Activated naive CD4-positive, alpha-beta T cell treated with anti-CD3 and anti-CD28 coated beads, Interleukin-2, amount 10 ng/mL, durations not matched to agents 7 days and 5 days (primary cell): ENCODE measurements at regions not wholly inside any gene's neighbourhood (a gene's known extent, or its start where the extent isn't known, plus 50 kb on each side); places are given as distances from the start of the nearest gene placed in this dataset.

ENCODE experiments used
- CTCF ChIA-PET: fragments of 350-600 bp; sonication (Branson Sonifier 250); formaldehyde crosslinking; loops from one replicate; lab custom pipeline; 2021; ENCODE audit warnings: antibody characterized with exemption; lab: Charles Lee
- DNase-seq: peaks from one replicate; pipeline ENCODE4 v3.0.0-alpha.2; 2020
- H3K27ac Mint-ChIP-seq: one replicate; pipeline ENCODE4 v1.8.0; 2021; ENCODE audit warnings: mild to moderate bottlenecking, moderate library complexity, mixed read lengths
- H3K27me3 Mint-ChIP-seq: one replicate; pipeline ENCODE4 v1.8.0; 2021; ENCODE audit warnings: mild to moderate bottlenecking, mixed read lengths
- H3K36me3 Mint-ChIP-seq: one replicate; pipeline ENCODE4 v1.8.0; 2021; ENCODE audit warnings: mixed read lengths
- H3K4me1 Mint-ChIP-seq: one replicate; pipeline ENCODE4 v1.8.0; 2021; ENCODE audit warnings: mixed read lengths
- H3K4me3 Mint-ChIP-seq: one replicate; pipeline ENCODE4 v1.8.0; 2021; ENCODE audit warnings: mild to moderate bottlenecking, moderate library complexity, mixed read lengths
- H3K9me3 Mint-ChIP-seq: one replicate; pipeline ENCODE4 v1.8.0; 2021; ENCODE audit warnings: mixed read lengths

DNA sequence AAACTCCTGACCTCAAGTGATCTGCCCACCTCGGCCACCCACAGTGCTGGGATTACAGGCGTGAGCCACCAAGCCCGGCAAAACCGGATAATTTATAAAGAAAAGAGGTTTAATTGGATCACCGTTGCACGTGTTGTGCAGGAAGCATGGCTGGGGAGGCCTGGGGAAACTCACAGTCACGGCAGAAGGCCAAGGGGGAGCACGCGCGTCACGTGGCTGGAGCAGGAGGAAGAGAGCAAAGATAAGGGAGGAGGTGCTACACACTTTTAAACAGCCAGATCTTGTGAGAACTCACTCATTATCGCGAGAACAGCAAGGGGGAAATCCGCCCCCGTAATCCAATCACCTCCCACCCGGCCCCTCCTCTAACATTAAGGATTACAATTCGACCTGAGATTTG, 177.9 kb upstream of the TENM3 start:
- peak overlapping the region; percentile 37 for H3K27ac Mint-ChIP-seq
- no peak overlapping the region for H3K4me3 Mint-ChIP-seq
- no peaks in the 10 kb centered on the region for H3K36me3 Mint-ChIP-seq
- CTCF ChIA-PET = no interaction called here
- H3K9me3 Mint-ChIP-seq = peaks cover 5% of the 10 kb centered on the region
- no peak for DNase-seq
- H3K27me3 Mint-ChIP-seq = no peaks in the 10 kb centered on the region
- no peaks in the 10 kb centered on the region for H3K4me1 Mint-ChIP-seq

DNA sequence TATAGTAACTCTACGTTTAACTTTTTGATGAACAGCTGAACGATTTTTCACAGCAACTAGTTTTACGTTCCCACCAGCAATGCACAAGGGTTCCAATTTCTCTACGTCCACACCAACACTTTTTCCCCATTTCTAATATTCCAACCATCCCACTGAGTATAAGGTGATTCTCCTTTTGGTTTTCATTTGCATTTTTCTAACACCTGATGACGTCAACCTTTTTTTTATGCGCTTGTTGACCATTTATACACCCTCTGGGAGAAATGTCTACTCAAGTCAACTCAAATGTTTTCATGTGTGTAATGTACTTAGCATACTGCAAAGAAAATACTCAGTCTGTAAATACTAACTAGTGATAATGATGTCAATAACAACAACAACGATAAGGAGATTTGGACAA, 177.2 kb upstream of the TENM3 start:
- Mint-ChIP-seq H3K9me3 (peaks cover 5% of the 10 kb centered on the region), H3K4me1 (no peaks in the 10 kb centered on the region), H3K27ac (no peak overlapping the region), H3K36me3 (no peaks in the 10 kb centered on the region), H3K27me3 (no peaks in the 10 kb centered on the region), H3K4me3 (no peak overlapping the region)
- CTCF ChIA-PET = no interaction called here
- DNase-seq = no peak

DNA sequence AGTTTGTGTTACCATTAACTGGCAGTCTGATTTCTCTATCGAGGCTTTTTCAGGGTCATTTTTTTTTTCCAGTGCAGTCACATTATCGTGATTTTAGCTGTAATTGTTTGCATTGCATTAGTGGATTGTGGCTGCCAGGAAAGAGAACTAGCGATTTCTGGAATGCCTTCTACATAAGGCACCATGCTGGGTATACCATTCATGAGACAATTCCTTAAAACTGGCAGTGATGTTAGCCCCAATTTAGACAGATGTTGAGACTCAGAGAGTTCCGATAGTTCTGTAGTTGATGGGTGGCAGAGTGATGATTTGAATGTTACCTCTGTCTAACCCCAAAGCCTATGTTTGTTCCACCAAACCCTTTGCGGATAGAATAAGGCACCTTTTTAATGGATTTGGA, 175.4 kb upstream of the TENM3 start:
- Mint-ChIP-seq H3K9me3 (peaks cover 5% of the 10 kb centered on the region), H3K4me1 (no peaks in the 10 kb centered on the region), H3K27ac (no peak overlapping the region), H3K27me3 (no peaks in the 10 kb centered on the region), H3K36me3 (no peaks in the 10 kb centered on the region), H3K4me3 (no peak overlapping the region)
- DNase-seq = no peak
- CTCF ChIA-PET = no interaction called here

DNA sequence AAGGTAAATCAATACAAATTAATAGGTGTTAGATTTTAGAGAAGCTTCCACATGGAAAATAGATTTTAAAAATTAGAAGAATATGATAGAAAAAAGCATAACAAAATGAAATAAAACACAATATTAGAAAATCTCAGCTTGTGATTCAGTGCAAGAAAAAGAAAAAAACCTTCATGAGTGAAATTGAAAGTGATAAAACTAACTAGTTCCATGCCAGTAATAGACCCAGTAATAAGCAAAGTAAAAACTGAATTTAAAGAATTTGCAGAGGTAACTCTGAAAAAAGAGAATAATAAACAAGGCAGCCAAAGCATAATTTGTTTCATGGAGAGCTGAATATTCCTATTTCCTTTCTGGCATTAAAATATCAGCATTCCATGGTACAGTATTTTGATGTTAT, 174.3 kb upstream of the TENM3 start:
- H3K36me3 Mint-ChIP-seq = no peaks in the 10 kb centered on the region
- H3K27me3 Mint-ChIP-seq = no peaks in the 10 kb centered on the region
- CTCF ChIA-PET = no interaction called here
- no peak for DNase-seq
- H3K4me3 Mint-ChIP-seq = no peak overlapping the region
- no peaks in the 10 kb centered on the region for H3K4me1 Mint-ChIP-seq
- peaks cover 5% of the 10 kb centered on the region for H3K9me3 Mint-ChIP-seq
- no peak overlapping the region for H3K27ac Mint-ChIP-seq

DNA sequence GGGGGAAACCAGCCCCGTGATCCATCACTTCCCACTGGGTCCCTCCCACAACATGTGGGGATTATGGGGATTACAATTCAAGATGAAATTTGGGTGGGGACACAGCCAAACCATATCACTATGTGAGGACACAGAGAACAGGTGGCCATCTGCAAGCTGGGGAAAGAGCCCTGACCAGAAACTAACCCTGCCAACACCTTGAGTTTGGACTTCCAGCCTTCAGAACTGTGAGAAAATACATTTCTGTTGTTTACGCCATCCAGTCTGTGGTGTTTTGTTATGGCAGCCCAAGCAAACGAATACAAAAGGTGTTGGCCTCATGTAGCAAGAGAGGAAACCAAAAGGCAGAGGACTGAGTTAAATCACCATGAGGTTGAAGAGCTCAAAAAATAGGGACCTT, 169.9 kb upstream of the TENM3 start:
- CTCF ChIA-PET = no interaction called here
- H3K4me1 Mint-ChIP-seq = no peaks in the 10 kb centered on the region
- no peak overlapping the region for H3K4me3 Mint-ChIP-seq
- H3K36me3 Mint-ChIP-seq = no peaks in the 10 kb centered on the region
- H3K27me3 Mint-ChIP-seq = no peaks in the 10 kb centered on the region
- no peak for DNase-seq
- no peak overlapping the region for H3K27ac Mint-ChIP-seq
- H3K9me3 Mint-ChIP-seq = peaks cover 14% of the 10 kb centered on the region

DNA sequence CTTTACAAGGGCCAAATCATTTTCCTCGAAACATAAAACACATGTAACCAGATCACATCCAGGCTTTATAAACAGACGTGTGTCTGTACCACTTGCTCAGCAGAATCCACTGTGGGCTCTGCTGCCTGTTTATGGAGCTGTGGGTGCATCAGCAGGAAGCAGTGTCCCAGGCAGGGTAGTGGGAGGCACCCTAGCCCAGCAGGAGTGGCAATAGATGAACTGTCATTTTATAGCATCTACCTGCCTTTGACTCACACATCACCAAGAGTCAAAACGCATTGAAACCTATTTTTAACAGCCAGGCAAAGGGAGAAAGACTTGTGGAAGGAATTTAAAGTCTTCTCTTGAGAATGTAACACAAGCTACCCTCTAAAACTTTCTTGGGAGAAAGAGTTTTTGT, 169.1 kb upstream of the TENM3 start:
- no peak overlapping the region for H3K4me3 Mint-ChIP-seq
- no peak overlapping the region for H3K27ac Mint-ChIP-seq
- CTCF ChIA-PET = no interaction called here
- no peaks in the 10 kb centered on the region for H3K27me3 Mint-ChIP-seq
- DNase-seq = no peak
- H3K36me3 Mint-ChIP-seq = no peaks in the 10 kb centered on the region
- H3K4me1 Mint-ChIP-seq = no peaks in the 10 kb centered on the region
- H3K9me3 Mint-ChIP-seq = peaks cover 14% of the 10 kb centered on the region

DNA sequence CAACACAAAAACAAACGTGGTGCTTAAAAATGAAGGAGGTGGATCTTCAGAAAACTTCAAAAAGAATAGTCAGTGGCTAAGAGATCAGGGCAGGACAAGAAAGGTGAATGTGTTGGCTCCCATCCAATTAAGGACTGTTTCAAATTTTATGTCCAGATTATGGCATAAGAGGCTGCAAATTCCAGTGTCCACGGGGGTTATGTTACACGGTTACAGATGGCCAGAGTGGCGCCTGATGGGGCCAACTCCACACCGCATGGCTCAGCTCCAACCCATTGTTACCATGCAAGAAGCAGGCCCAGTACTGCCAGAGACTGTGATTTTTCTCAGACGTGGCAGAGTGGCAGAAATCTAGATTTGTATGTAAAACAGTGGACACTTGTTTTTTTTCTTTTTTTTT, 168.4 kb upstream of the TENM3 start:
- Mint-ChIP-seq H3K27me3 (no peaks in the 10 kb centered on the region), H3K9me3 (peaks cover 14% of the 10 kb centered on the region), H3K4me1 (no peaks in the 10 kb centered on the region), H3K36me3 (no peaks in the 10 kb centered on the region), H3K4me3 (no peak overlapping the region), H3K27ac (no peak overlapping the region)
- DNase-seq = no peak
- CTCF ChIA-PET = no interaction called here

DNA sequence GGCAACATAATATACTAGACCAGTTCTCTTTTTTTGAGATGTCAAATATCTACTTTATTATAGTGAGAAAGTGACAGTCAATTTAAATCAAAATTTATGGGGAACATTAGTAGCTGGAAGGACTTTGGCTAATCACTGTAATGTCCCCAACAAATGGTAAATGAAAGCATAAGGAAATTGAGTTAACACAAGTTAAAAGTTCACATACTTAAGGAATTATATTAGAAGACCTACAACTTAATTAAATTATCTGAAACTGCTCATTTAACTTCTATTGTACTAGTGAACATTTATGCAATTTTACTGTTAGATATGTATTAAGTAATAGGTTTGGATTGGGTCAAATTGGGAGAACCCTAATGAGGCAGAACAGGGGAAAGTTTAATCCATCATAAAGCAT, 160.3 kb upstream of the TENM3 start:
- no peak overlapping the region for H3K4me3 Mint-ChIP-seq
- no peaks in the 10 kb centered on the region for H3K4me1 Mint-ChIP-seq

DNA sequence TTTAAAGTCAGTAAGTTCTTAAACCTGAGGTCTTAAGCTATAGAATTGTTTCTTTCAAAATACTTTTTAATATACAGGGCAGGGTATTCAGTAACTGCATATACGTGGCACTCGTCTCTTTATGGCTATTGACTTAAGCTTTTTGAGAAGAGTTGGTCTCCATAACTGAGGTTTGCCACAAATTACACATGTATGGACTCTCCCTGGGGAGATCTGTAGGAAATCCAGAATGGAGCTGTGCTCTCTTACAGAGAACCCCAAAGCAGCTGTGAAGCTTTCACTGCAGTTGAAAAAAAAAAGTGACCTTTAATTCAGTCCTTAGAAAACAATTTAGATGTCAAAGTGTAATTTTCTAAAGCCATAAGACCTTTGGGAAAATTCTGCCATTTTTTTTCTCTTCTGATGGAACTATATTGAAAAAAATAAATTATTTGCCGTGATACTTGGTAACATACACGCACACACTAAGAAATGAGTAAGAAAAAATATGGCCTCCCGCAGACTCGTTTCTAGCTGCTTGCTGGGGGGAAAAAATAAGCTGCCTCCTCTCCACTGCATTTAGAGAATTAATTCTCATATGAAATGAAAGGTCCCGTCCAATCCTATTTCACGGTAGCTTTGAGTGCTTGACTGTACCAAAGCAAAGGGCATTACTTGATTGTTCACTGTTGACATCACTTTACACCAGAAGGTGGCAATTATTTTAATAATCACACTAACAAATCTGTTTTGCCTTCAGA, 159.4 kb upstream of the TENM3 start:
- CTCF ChIA-PET = no interaction called here
- H3K27ac Mint-ChIP-seq = no peak overlapping the region
- H3K4me1 Mint-ChIP-seq = no peaks in the 10 kb centered on the region
- no peaks in the 10 kb centered on the region for H3K36me3 Mint-ChIP-seq
- DNase-seq = no peak
- no peak overlapping the region for H3K4me3 Mint-ChIP-seq
- no peaks in the 10 kb centered on the region for H3K27me3 Mint-ChIP-seq
- H3K9me3 Mint-ChIP-seq = no peaks in the 10 kb centered on the region

More for the DNA sequence above, 160.3 kb upstream of the TENM3 start:
- Mint-ChIP-seq H3K36me3 (no peaks in the 10 kb centered on the region), H3K9me3 (no peaks in the 10 kb centered on the region), H3K27me3 (no peaks in the 10 kb centered on the region), H3K27ac (no peak overlapping the region)
- CTCF ChIA-PET = no interaction called here
- DNase-seq = no peak

DNA sequence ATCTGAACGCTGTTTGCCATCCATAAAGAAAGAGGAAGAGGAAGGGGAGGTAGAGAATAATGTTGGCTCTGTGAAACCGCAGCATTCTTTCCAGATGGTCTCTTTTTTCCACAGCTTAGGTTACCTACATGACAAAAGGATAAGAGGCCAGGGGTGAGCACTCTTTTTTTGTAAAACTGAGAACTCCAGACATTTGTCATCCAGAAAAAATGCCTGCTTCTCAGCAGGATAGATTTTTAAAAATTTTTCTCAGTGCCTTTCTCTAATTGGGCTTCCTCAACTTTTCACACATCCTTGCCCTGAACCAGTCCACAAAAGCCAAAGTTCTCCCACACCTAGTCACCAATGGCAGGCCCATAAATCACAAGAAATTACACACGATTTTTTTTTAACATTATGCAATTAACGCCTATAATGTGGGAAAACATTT, 158.1 kb upstream of the TENM3 start:
- no peak for DNase-seq
- Mint-ChIP-seq H3K4me1 (no peaks in the 10 kb centered on the region), H3K27me3 (no peaks in the 10 kb centered on the region), H3K9me3 (no peaks in the 10 kb centered on the region), H3K36me3 (no peaks in the 10 kb centered on the region), H3K4me3 (no peak overlapping the region), H3K27ac (no peak overlapping the region)
- CTCF ChIA-PET = no interaction called here

DNA sequence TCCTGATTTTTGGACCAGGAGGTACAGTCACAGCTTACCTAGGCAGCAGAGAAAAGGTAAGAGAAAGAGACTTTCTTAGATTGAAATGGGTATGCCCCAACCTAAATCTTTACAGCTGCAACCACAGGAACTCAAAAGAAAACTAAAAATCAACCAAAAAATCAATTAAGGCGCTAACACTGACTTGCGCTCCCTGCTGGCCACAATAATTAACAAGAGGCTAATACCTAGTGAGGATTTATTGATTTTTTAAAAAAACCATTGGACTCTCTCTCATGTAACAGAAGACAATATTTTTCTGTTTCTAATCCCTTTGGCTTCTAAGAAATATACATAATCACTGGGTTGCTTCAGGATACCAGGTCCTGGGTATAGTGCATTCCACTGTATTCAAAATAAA, 153.9 kb upstream of the TENM3 start:
- CTCF ChIA-PET = no interaction called here
- H3K4me1 Mint-ChIP-seq = no peaks in the 10 kb centered on the region

DNA sequence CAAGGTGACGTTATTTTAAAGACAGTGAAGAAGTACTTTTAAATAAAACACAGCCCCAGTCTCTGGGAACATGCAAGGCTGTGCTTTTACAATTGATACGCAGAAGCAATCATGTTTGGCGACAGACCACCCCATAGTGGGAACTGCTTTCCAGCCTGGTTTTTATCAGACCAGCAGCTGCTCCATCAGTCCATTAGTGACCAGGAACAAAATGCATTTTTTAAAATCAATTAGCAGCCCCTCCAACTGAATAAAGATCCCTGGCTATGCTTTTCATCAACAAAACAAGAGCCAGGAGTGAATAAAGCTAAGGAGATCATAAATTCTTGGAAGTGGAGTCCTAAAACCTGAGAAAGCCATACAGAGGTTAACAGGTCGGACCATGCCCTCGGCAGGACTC, 153.0 kb upstream of the TENM3 start:
- H3K9me3 Mint-ChIP-seq = no peaks in the 10 kb centered on the region
- DNase-seq = no peak
- no peaks in the 10 kb centered on the region for H3K36me3 Mint-ChIP-seq
- H3K27ac Mint-ChIP-seq = no peak overlapping the region
- no peak overlapping the region for H3K4me3 Mint-ChIP-seq
- no peaks in the 10 kb centered on the region for H3K4me1 Mint-ChIP-seq
- no peaks in the 10 kb centered on the region for H3K27me3 Mint-ChIP-seq
- CTCF ChIA-PET = no interaction called here

More for the DNA sequence above, 153.9 kb upstream of the TENM3 start:
- Mint-ChIP-seq H3K27me3 (no peaks in the 10 kb centered on the region), H3K9me3 (no peaks in the 10 kb centered on the region), H3K27ac (no peak overlapping the region), H3K36me3 (no peaks in the 10 kb centered on the region), H3K4me3 (no peak overlapping the region)
- DNase-seq = no peak

DNA sequence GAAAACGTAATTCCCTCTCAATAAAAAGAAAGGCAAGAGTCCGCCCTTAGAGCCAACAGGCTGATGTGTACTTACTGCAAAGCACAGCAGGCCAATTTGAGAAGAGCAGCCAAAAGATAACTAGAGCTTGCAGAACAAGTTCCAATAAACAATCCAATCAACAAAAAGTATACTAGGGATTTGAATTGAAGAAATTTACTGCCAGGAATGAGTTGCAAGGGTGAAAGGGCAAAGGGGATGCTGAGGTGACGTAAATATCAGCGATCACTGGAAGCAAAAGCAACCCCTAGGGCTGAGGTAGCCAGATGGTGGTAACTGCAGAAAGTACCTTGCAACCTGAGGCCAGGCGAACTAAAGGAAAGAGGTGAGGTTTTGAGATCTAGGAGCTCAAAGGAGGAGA, 152.1 kb upstream of the TENM3 start:
- Mint-ChIP-seq H3K27ac (no peak overlapping the region), H3K36me3 (no peaks in the 10 kb centered on the region), H3K9me3 (no peaks in the 10 kb centered on the region), H3K4me3 (no peak overlapping the region), H3K27me3 (no peaks in the 10 kb centered on the region), H3K4me1 (no peaks in the 10 kb centered on the region)
- CTCF ChIA-PET = no interaction called here
- DNase-seq = no peak

DNA sequence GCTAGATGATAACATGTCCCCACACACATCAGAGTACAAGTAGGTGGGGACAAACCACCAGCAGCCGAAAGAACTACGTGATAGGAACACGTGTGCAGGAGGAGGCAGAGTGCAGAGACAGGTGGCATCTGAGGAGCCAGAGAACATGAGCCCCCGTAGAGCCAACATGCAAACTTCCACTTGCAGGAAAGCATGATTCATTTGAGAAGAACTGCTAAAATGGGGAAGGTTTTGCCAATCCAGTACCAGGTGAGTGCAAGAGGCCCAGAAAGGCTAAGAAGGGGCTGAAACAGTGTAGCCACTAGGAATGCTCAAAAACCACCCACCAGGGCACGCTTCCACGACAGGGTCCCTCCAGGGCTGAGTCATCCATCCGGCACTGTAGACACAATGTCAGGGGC, 149.8 kb upstream of the TENM3 start:
- DNase-seq = no peak
- no peak overlapping the region for H3K27ac Mint-ChIP-seq
- no peaks in the 10 kb centered on the region for H3K4me1 Mint-ChIP-seq
- no peaks in the 10 kb centered on the region for H3K36me3 Mint-ChIP-seq
- CTCF ChIA-PET = no interaction called here
- H3K9me3 Mint-ChIP-seq = no peaks in the 10 kb centered on the region
- no peak overlapping the region for H3K4me3 Mint-ChIP-seq
- H3K27me3 Mint-ChIP-seq = no peaks in the 10 kb centered on the region

DNA sequence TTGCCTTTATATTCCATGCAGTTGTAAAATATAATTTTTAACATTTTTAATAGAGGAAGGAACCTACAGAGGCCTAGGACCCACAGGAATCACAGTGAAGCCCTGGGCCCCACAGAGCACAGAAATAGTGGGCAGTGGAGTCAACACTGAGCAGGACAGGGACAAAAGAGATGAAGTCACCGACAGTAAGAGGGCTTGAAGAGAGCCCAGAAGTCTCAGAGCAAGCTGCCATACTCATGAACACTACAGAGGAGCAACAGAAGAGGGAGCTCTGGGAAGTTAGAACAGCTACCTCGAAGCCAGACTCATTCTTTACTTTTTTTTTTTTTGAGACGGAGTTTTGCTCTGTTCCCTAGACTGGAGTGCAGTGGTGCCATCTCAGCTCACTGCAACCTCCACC, 149.3 kb upstream of the TENM3 start:
- Mint-ChIP-seq H3K27me3 (no peaks in the 10 kb centered on the region), H3K4me1 (no peaks in the 10 kb centered on the region), H3K4me3 (no peak overlapping the region), H3K36me3 (no peaks in the 10 kb centered on the region), H3K27ac (no peak overlapping the region), H3K9me3 (no peaks in the 10 kb centered on the region)
- CTCF ChIA-PET = no interaction called here
- no peak for DNase-seq

DNA sequence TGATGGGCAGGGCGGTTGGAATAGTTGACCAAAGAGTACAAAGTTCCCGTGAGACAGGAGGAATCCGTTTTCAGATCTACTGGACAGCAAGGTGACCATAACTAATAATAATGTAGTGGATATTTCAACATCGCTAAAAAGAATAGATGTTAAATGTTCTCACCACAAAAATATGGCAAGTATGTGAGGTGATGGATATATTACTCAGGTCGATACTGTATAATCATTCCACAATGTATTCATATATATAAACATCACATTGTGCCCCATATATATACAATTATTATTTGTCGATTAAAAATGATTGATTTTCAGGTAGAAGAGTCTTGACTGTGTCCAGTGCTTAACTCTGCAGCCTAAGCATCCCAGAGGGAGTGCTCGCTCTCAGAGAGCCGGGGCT, 141.6 kb upstream of the TENM3 start:
- no peak overlapping the region for H3K27ac Mint-ChIP-seq
- CTCF ChIA-PET = no interaction called here
- no peak overlapping the region for H3K4me3 Mint-ChIP-seq
- no peaks in the 10 kb centered on the region for H3K27me3 Mint-ChIP-seq
- no peaks in the 10 kb centered on the region for H3K4me1 Mint-ChIP-seq
- H3K36me3 Mint-ChIP-seq = no peaks in the 10 kb centered on the region
- H3K9me3 Mint-ChIP-seq = peaks cover 3% of the 10 kb centered on the region
- DNase-seq = no peak
